ENCODE measurements at regions not wholly inside any gene's neighbourhood (a gene's known extent, or its start where the extent isn't known, plus 50 kb on each side); places are given as distances from the start of the nearest gene placed in this dataset.
"Not testable (repeated sequence)": the region's sequence is repeated elsewhere in the genome, so short reads cannot be mapped to it uniquely, and the experiment has no call there.

GRCh38 chr15:57797568-57798267, 91.2 kb downstream of the POLR2M start:
- Mint-ChIP-seq H3K4me1 (no peaks in the 10 kb centered on the region), H3K27ac (no peak overlapping the region), H3K36me3 (no peaks in the 10 kb centered on the region), H3K27me3 (peaks cover 3% of the 10 kb centered on the region), H3K9me3 (no peaks in the 10 kb centered on the region), H3K4me3 (no peak overlapping the region)
- no peak for DNase-seq

- Mint-ChIP-seq H3K4me3 (no peak overlapping the region), H3K27ac (no peak overlapping the region), H3K4me1 (no peaks in the 10 kb centered on the region), H3K9me3 (peaks cover 3% of the 10 kb centered on the region), H3K36me3 (no peaks in the 10 kb centered on the region), H3K27me3 (peaks cover 1% of the 10 kb centered on the region)
- no peak for DNase-seq
Observed at GRCh38 chr15:57806003-57806402, 99.5 kb downstream of the POLR2M start.

DNA sequence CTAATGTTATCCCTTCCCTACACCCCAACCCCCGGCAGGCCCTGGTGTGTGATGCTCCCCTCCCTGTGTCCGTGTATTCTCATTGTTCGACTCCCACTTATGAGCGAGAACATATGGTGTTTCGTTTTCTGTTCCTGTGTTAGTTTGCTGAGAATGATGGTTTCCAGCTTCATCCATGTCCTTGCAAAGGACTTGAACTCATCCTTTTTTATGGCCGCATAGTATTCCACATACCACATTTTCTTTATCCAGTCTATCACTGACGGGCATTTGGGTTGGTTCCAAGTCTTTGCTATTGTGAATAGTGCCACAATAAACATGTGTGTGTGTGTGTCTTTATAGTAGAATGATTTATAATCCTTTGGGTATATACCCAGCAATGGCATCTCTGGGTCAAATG, 102.8 kb downstream of the POLR2M start:
- H3K27me3 Mint-ChIP-seq, H3K4me3 Mint-ChIP-seq, H3K4me1 Mint-ChIP-seq, DNase-seq, H3K9me3 Mint-ChIP-seq, H3K36me3 Mint-ChIP-seq, H3K27ac Mint-ChIP-seq: not testable (repeated sequence)

DNA sequence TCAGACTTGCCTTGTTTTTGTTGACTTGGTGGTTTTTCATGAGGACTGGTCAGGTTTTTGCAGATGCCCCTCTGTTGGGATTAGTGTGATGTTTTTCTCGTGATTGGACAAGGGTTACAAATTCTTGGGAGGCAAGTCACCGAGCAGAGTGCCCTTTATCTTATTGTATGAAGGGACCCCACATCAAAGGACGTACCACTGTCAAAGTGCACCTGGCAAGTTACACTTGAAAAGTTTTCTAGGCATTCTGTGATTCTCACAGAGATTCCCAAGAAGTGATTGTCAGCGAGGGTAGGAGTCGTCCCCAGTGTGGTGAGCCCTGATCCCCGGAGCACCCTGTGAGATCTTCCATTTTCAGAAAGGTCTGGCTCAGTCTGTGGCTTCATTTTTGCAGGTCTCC, 110.1 kb downstream of the POLR2M start:
- Mint-ChIP-seq H3K9me3 (no peaks in the 10 kb centered on the region), H3K4me1 (no peaks in the 10 kb centered on the region), H3K4me3 (no peak overlapping the region), H3K27ac (no peak overlapping the region), H3K36me3 (no peaks in the 10 kb centered on the region), H3K27me3 (peaks cover 10% of the 10 kb centered on the region)
- no peak for DNase-seq

GRCh38 chr15:57819646-57820045, 113.1 kb downstream of the POLR2M start:
- H3K27ac Mint-ChIP-seq, result no peak overlapping the region
- no peak overlapping the region for H3K4me3 Mint-ChIP-seq
- H3K27me3 Mint-ChIP-seq, result peaks cover 7% of the 10 kb centered on the region
- peaks cover 1% of the 10 kb centered on the region for H3K4me1 Mint-ChIP-seq
- DNase-seq, result no peak
- no peaks in the 10 kb centered on the region for H3K36me3 Mint-ChIP-seq
- H3K9me3 Mint-ChIP-seq, result no peaks in the 10 kb centered on the region

DNA sequence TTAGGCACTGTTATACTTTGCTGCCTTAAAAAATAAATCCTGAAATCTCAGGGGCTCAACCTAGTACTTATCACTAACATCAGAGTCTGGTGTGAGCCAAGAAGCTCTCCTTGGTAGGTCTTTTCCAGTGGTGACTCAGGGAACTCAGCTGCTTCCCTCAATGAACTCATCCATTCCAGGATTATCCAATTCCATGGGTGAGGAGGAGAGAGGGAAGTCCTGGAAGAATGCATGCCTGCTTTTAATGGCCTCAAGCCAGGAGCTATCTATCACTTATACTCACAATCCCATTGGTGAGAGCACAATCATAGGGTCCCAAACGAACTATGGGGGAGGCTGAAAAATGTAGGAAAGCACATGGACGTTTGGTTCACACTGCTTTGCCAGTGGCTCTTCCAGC, 113.6 kb downstream of the POLR2M start:
- no peak for DNase-seq
- H3K4me1 Mint-ChIP-seq, result peaks cover 1% of the 10 kb centered on the region
- peaks cover 10% of the 10 kb centered on the region for H3K27me3 Mint-ChIP-seq
- H3K36me3 Mint-ChIP-seq, result no peaks in the 10 kb centered on the region
- no peak overlapping the region for H3K27ac Mint-ChIP-seq
- no peaks in the 10 kb centered on the region for H3K9me3 Mint-ChIP-seq
- no peak overlapping the region for H3K4me3 Mint-ChIP-seq

- no peak overlapping the region for H3K4me3 Mint-ChIP-seq
- peaks cover 1% of the 10 kb centered on the region for H3K4me1 Mint-ChIP-seq
- peaks cover 10% of the 10 kb centered on the region for H3K27me3 Mint-ChIP-seq
- H3K36me3 Mint-ChIP-seq, result no peaks in the 10 kb centered on the region
- no peak overlapping the region for H3K27ac Mint-ChIP-seq
- no peaks in the 10 kb centered on the region for H3K9me3 Mint-ChIP-seq
- DNase-seq, result no peak
Observed at GRCh38 chr15:57821826-57822225, 115.3 kb downstream of the POLR2M start.

- Mint-ChIP-seq H3K27me3 (peaks cover 10% of the 10 kb centered on the region), H3K9me3 (no peaks in the 10 kb centered on the region), H3K4me3 (no peak overlapping the region), H3K4me1 (peaks cover 1% of the 10 kb centered on the region), H3K36me3 (no peaks in the 10 kb centered on the region), H3K27ac (no peak overlapping the region)
- DNase-seq, result no peak
Observed at GRCh38 chr15:57823325-57823882, 116.9 kb downstream of the POLR2M start.

DNA sequence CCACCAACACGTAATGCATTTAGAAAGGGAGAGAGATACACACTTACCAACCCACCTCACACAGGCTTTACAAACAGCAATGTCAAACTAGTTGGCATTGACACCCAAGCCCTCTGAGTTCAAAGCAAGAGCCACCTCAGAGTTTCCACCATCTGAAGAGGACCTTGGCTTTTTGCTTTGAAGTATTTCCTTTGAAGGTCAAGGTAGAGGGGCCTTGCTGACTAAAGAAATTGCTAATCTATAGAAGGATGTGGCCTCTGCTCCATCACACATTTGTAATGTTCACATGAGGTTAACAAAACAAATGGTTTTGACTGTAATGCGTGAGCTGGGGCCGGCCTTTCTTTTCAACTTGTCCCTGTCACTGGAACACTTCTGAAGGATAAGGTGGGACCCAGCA, 117.7 kb downstream of the POLR2M start:
- Mint-ChIP-seq H3K36me3 (no peaks in the 10 kb centered on the region), H3K27ac (no peak overlapping the region)
- DNase-seq, result no peak

GRCh38 chr15:57827021-57827420, 120.5 kb downstream of the POLR2M start:
- Mint-ChIP-seq H3K27me3 (peaks cover 16% of the 10 kb centered on the region), H3K36me3 (no peaks in the 10 kb centered on the region)

More for the DNA sequence above, 117.7 kb downstream of the POLR2M start:
- Mint-ChIP-seq H3K4me3 (no peak overlapping the region), H3K4me1 (peaks cover 1% of the 10 kb centered on the region), H3K9me3 (no peaks in the 10 kb centered on the region), H3K27me3 (peaks cover 10% of the 10 kb centered on the region)

DNA sequence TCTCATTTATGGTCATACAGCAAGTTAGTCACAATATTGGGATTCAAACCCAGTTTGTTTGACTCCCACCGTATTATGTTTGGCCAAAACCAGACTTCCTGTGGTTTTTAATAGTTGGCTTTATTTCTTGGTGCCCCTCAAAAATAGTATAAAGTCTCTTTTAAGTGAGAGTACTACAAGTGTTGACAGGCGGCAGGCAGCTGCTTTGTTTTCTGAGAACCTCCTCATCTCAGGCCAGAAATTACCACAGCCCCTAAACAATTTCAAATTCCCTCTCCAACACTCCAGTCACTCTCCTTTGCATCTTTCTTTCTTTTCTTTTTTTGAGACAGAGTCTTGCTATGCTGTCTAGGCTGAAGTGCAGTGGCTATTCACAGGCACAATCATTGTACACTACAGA, 121.5 kb downstream of the POLR2M start:
- DNase-seq, result no peak
- Mint-ChIP-seq H3K36me3 (no peaks in the 10 kb centered on the region), H3K4me3 (no peak overlapping the region), H3K4me1 (peaks cover 1% of the 10 kb centered on the region), H3K27ac (no peak overlapping the region), H3K9me3 (no peaks in the 10 kb centered on the region), H3K27me3 (peaks cover 16% of the 10 kb centered on the region)

More at GRCh38 chr15:57827021-57827420, 120.5 kb downstream of the POLR2M start:
- Mint-ChIP-seq H3K4me1 (peaks cover 1% of the 10 kb centered on the region), H3K4me3 (no peak overlapping the region), H3K27ac (no peak overlapping the region), H3K9me3 (no peaks in the 10 kb centered on the region)
- no peak for DNase-seq

DNA sequence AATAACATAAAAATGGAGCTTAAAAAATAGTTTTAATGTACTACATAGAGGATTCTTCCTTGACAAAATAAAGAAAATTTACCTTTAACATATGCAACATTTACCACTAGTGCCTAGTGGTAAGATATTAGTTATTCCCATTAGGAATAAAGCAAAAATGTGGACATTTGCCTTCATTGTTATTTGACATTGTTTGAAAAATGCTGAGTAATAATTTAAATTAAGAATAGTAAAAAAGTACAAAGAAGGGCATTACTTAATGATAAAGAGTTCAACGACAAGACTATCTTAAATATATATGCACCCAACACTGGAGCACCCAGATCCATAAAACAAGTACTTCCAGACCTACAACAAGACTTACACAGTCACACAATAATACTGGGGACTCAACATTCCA, 125.7 kb downstream of the POLR2M start:
- H3K4me3 Mint-ChIP-seq, result no peak overlapping the region
- no peaks in the 10 kb centered on the region for H3K4me1 Mint-ChIP-seq
- no peak overlapping the region for H3K27ac Mint-ChIP-seq
- peaks cover 2% of the 10 kb centered on the region for H3K9me3 Mint-ChIP-seq
- DNase-seq, result no peak
- no peaks in the 10 kb centered on the region for H3K36me3 Mint-ChIP-seq
- H3K27me3 Mint-ChIP-seq, result peaks cover 19% of the 10 kb centered on the region

- H3K4me3 Mint-ChIP-seq, result no peak overlapping the region
- H3K4me1 Mint-ChIP-seq, result no peaks in the 10 kb centered on the region
- no peaks in the 10 kb centered on the region for H3K36me3 Mint-ChIP-seq
- peaks cover 2% of the 10 kb centered on the region for H3K9me3 Mint-ChIP-seq
- H3K27ac Mint-ChIP-seq, result no peak overlapping the region
- peaks cover 15% of the 10 kb centered on the region for H3K27me3 Mint-ChIP-seq
- DNase-seq, result no peak
Observed at GRCh38 chr15:57835119-57835518, 128.6 kb downstream of the POLR2M start.

GRCh38 chr15:57849317-57849716, 142.8 kb downstream of the POLR2M start:
- DNase-seq, result no peak
- no peak overlapping the region for H3K27ac Mint-ChIP-seq
- H3K4me1 Mint-ChIP-seq, result no peaks in the 10 kb centered on the region
- no peaks in the 10 kb centered on the region for H3K36me3 Mint-ChIP-seq
- peaks cover 17% of the 10 kb centered on the region for H3K27me3 Mint-ChIP-seq
- no peaks in the 10 kb centered on the region for H3K9me3 Mint-ChIP-seq
- no peak overlapping the region for H3K4me3 Mint-ChIP-seq

GRCh38 chr15:57854531-57854930, 148.0 kb downstream of the POLR2M start:
- Mint-ChIP-seq H3K4me3 (no peak overlapping the region), H3K27me3 (peaks cover 10% of the 10 kb centered on the region), H3K9me3 (no peaks in the 10 kb centered on the region), H3K27ac (no peak overlapping the region), H3K36me3 (no peaks in the 10 kb centered on the region), H3K4me1 (peaks cover 2% of the 10 kb centered on the region)
- no peak for DNase-seq

DNA sequence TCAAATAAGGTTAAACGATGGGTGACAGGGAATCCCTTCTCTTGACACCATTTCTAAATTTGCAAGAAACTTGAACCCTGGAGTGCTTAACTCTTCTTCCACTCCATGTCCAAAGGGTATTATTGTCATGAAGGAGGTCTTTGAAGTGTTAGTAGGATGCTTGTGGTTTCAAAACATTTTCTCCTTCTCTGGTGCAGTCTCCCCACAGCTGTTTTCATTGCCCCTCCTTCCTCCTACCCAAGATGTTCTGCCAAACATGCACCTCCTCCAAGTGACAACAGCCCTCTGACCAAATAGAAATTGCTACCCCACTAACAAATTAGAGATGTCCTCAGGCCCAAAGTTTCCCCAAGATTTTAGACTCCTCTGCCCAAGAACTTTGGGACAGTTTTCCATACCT, 151.4 kb downstream of the POLR2M start:
- H3K27me3 Mint-ChIP-seq, result peaks cover 15% of the 10 kb centered on the region

More for the DNA sequence above, 151.4 kb downstream of the POLR2M start:
- no peak overlapping the region for H3K27ac Mint-ChIP-seq
- no peaks in the 10 kb centered on the region for H3K9me3 Mint-ChIP-seq
- DNase-seq, result no peak
- peaks cover 2% of the 10 kb centered on the region for H3K4me1 Mint-ChIP-seq
- H3K4me3 Mint-ChIP-seq, result no peak overlapping the region
- H3K36me3 Mint-ChIP-seq, result no peaks in the 10 kb centered on the region
